H9 (cell line): ENCODE measurements at regions not wholly inside any gene's neighbourhood (a gene's known extent, or its start where the extent isn't known, plus 50 kb on each side); places are given as distances from the start of the nearest gene placed in this dataset.

Source experiments
- DNase-seq: peaks from one replicate; pipeline ENCODE4 v3.0.0-alpha.2; 2017
- H2AFZ ChIP-seq: one replicate; pipeline ENCODE4 v1.6.1; 2013; ENCODE audit warnings: mild to moderate bottlenecking, low read length, control low read depth, moderate library complexity
- H2AK5ac ChIP-seq: 2 replicates; pipeline ENCODE4 v1.6.1; 2013; ENCODE audit warnings: low read length, control low read depth, mixed read lengths; ENCODE audit not compliant: insufficient read length
- H2BK120ac ChIP-seq: one replicate; pipeline ENCODE4 v1.6.1; 2013; ENCODE audit warnings: low read depth, mild to moderate bottlenecking, low read length, control low read depth, inconsistent platforms; ENCODE audit not compliant: poor library complexity, severe bottlenecking
- H2BK12ac ChIP-seq: 2 replicates; pipeline ENCODE4 v1.6.1; 2013; ENCODE audit warnings: low read length, control low read depth, mixed read lengths, low read depth; ENCODE audit not compliant: insufficient read length
- H2BK15ac ChIP-seq: 2 replicates; pipeline ENCODE4 v1.6.1; 2013; ENCODE audit warnings: low read depth, low read length, control low read depth
- H2BK20ac ChIP-seq: one replicate; pipeline ENCODE4 v1.6.1; 2013; ENCODE audit warnings: low read depth, mild to moderate bottlenecking, low read length, control low read depth, inconsistent platforms; ENCODE audit not compliant: poor library complexity, severe bottlenecking
- H2BK5ac ChIP-seq: 2 replicates; pipeline ENCODE4 v1.6.1; 2013; ENCODE audit warnings: low read length, control low read depth, mixed read lengths; ENCODE audit not compliant: insufficient read length
- H3K14ac ChIP-seq: 2 replicates; pipeline ENCODE4 v1.6.1; 2013; ENCODE audit warnings: low read length, control low read depth; ENCODE audit not compliant: insufficient read depth
- H3K18ac ChIP-seq: 2 replicates; pipeline ENCODE4 v1.6.1; 2013; ENCODE audit warnings: low read depth, mild to moderate bottlenecking, mixed read lengths, low read length, control low read depth; ENCODE audit not compliant: insufficient read length
- H3K23ac ChIP-seq: 2 replicates; pipeline ENCODE4 v1.6.1; 2013; ENCODE audit warnings: low read length, control low read depth, mixed read lengths, low read depth; ENCODE audit not compliant: insufficient read length
- H3K23me2 ChIP-seq: 2 replicates; pipeline ENCODE4 v1.6.1; 2013; ENCODE audit warnings: low read depth, mild to moderate bottlenecking, mixed read lengths, low read length, control low read depth; ENCODE audit not compliant: insufficient read length, poor library complexity, severe bottlenecking
- H3K27ac ChIP-seq: 2 replicates; pipeline ENCODE4 v1.5.1; 2013; ENCODE audit warnings: low read length, control low read depth, mixed read lengths, low read depth; ENCODE audit not compliant: insufficient read length
- H3K27me3 ChIP-seq: 2 replicates; pipeline ENCODE4 v1.6.1; 2013; ENCODE audit warnings: low read length, control low read depth, inconsistent platforms; ENCODE audit not compliant: insufficient read depth
- H3K4ac ChIP-seq: 2 replicates; pipeline ENCODE4 v1.6.1; 2013; ENCODE audit warnings: low read depth, mild to moderate bottlenecking, control low read depth, inconsistent platforms, low read length, moderate library complexity
- H3K4me1 ChIP-seq: 2 replicates; pipeline ENCODE4 v1.6.1; 2013; ENCODE audit warnings: low read length, control low read depth, inconsistent platforms; ENCODE audit not compliant: insufficient read depth
- H3K4me2 ChIP-seq: 2 replicates; pipeline ENCODE4 v1.6.1; 2013; ENCODE audit warnings: low read length, control low read depth, mixed read lengths; ENCODE audit not compliant: insufficient read length, insufficient read depth
- H3K56ac ChIP-seq: 2 replicates; pipeline ENCODE4 v1.6.1; 2013; ENCODE audit warnings: low read depth, mild to moderate bottlenecking, mixed read lengths, low read length, control low read depth; ENCODE audit not compliant: insufficient read length
- H3K79me1 ChIP-seq: 2 replicates; pipeline ENCODE4 v1.6.1; 2013; ENCODE audit warnings: low read depth, mild to moderate bottlenecking, moderate library complexity, low read length, control low read depth, inconsistent platforms; ENCODE audit not compliant: insufficient read depth, poor library complexity, severe bottlenecking
- H3K79me2 ChIP-seq: 2 replicates; pipeline ENCODE4 v1.6.1; 2013; ENCODE audit warnings: low read length, control low read depth, inconsistent platforms; ENCODE audit not compliant: insufficient read depth
- H3K9ac ChIP-seq: 2 replicates; pipeline ENCODE4 v1.6.1; 2013; ENCODE audit warnings: low read length, control low read depth, mixed read lengths; ENCODE audit not compliant: insufficient read length; ENCODE audit errors: extremely low read depth
- H3K9me3 ChIP-seq: one replicate; pipeline ENCODE4 v1.6.1; 2013; ENCODE audit warnings: low read depth, low read length, inconsistent platforms; ENCODE audit not compliant: control insufficient read depth
- H3T11ph ChIP-seq: one replicate; pipeline ENCODE4 v1.6.1; 2013; ENCODE audit warnings: mild to moderate bottlenecking, low read length, control low read depth, inconsistent platforms
- H4K20me1 ChIP-seq: one replicate; pipeline ENCODE4 v1.6.1; 2013; ENCODE audit not compliant: control insufficient read depth, insufficient read length, insufficient read depth
- H4K5ac ChIP-seq: 2 replicates; pipeline ENCODE4 v1.6.1; 2013; ENCODE audit warnings: low read depth, mild to moderate bottlenecking, mixed read lengths, low read length, control low read depth; ENCODE audit not compliant: insufficient read length
- H4K8ac ChIP-seq: replicated peaks from 2 replicates; pipeline ENCODE4 v1.6.1; 2013; ENCODE audit warnings: low read length, control low read depth, mixed read lengths, low read depth; ENCODE audit not compliant: insufficient read length
- H4K91ac ChIP-seq: 2 replicates; pipeline ENCODE4 v1.6.1; 2013; ENCODE audit warnings: low read depth, mild to moderate bottlenecking, moderate library complexity, mixed read lengths, low read length, control low read depth; ENCODE audit not compliant: insufficient read length
- H3K27ac Mint-ChIP-seq, 3 experiments: 2 replicates in 2 of 3; 3 replicates in 1 of 3; pipeline ENCODE4 v1.8.0; 2020 to 2021; ENCODE audit warnings: mixed read lengths in 3 of 3, mild to moderate bottlenecking in 1 of 3, moderate library complexity in 1 of 3
- H3K27me3 Mint-ChIP-seq: 2 replicates; pipeline ENCODE4 v1.8.0; 2021; ENCODE audit warnings: low read depth, mild to moderate bottlenecking, moderate library complexity, mixed read lengths
- H3K36me3 Mint-ChIP-seq, 3 experiments: 2 replicates in 2 of 3; 3 replicates in 1 of 3; pipeline ENCODE4 v1.8.0; 2020 to 2021; ENCODE audit warnings: low read depth in 3 of 3, mixed read lengths in 3 of 3; ENCODE audit not compliant: insufficient read depth in 1 of 3
- H3K4me1 Mint-ChIP-seq, 2 experiments: 2 replicates each; pipeline ENCODE4 v1.8.0; 2020; ENCODE audit warnings: mixed read lengths in 2 of 2
- H3K4me3 Mint-ChIP-seq, 2 experiments: 2 replicates in 1 of 2; 3 replicates in 1 of 2; pipeline ENCODE4 v1.8.0; 2020 to 2021; ENCODE audit warnings: mild to moderate bottlenecking in 2 of 2, mixed read lengths in 2 of 2, moderate library complexity in 1 of 2
- H3K9me3 Mint-ChIP-seq, 2 experiments: 2 replicates in 1 of 2; 3 replicates in 1 of 2; pipeline ENCODE4 v1.8.0; 2020; ENCODE audit warnings: mild to moderate bottlenecking in 2 of 2, mixed read lengths in 2 of 2, moderate library complexity in 1 of 2
- CTCF ChIP-seq: fragments of 200-600 bp; sonication (generic); conservative IDR thresholded peaks from 3 replicates; pipeline ENCODE4 v1.8.0; 2021; ENCODE audit warnings: antibody characterized with exemption, mild to moderate bottlenecking
- WGBS: extraction: QIAGEN DNeasy Blood & Tissue Kit; methylation state at CpG from one replicate; pipeline ENCODE4 v1.1.7; 2013; ENCODE audit warnings: missing lambda C conversion rate, low lambda C conversion rate, mixed read lengths; ENCODE audit not compliant: insufficient read length; ENCODE audit errors: extremely low coverage; 5-methylcytosine and 5-hydroxymethylcytosine counted together

- H3K56ac ChIP-seq, result no peak overlapping the region
- Mint-ChIP-seq H3K4me1 (peaks cover 3 to 8% of the 10 kb centered on the region in 2 experiments), H3K27ac (no peak overlapping the region; a peak in 1 of 7 replicates), H3K27me3 (no peaks in the 10 kb centered on the region; the same call in 1 of the 2 replicates), H3K4me3 (no peak overlapping the region), H3K36me3 (no peaks in the 10 kb centered on the region), H3K9me3 (no peaks in the 10 kb centered on the region)
- no peaks in the 10 kb centered on the region for H4K20me1 ChIP-seq
- H3K14ac ChIP-seq, result no peak overlapping the region
- no peak overlapping the region for H3K23ac ChIP-seq
- H2BK20ac ChIP-seq, result no peak overlapping the region
- no peak overlapping the region for H2AFZ ChIP-seq
- H3K9ac ChIP-seq, result no peak overlapping the region
- no peak overlapping the region for H3T11ph ChIP-seq
- WGBS, result no CpG with 5 or more reads among the region's 1 CpG
- no peaks in the 10 kb centered on the region for H3K23me2 ChIP-seq
- TF ChIP-seq CTCF, result no peak
- H3K18ac ChIP-seq, result no peak overlapping the region
- no peak overlapping the region for H2BK120ac ChIP-seq
- H3K4me2 ChIP-seq, result no peak overlapping the region
- H3K4me1 ChIP-seq, result no peaks in the 10 kb centered on the region
- no peak overlapping the region for H4K91ac ChIP-seq
- no peaks in the 10 kb centered on the region for H3K79me1 ChIP-seq
- no peaks in the 10 kb centered on the region for H3K79me2 ChIP-seq
- no peak overlapping the region for H2BK15ac ChIP-seq
- H3K27ac ChIP-seq, result no peak overlapping the region
- H3K9me3 ChIP-seq, result no peaks in the 10 kb centered on the region
- H4K5ac ChIP-seq, result no peak overlapping the region
- DNase-seq, result no peak
- no peak overlapping the region for H2BK5ac ChIP-seq
- H2BK12ac ChIP-seq, result no peak overlapping the region
- H3K4ac ChIP-seq, result no peak overlapping the region
- H4K8ac ChIP-seq, result no peak overlapping the region
- no peak overlapping the region for H2AK5ac ChIP-seq
- H3K27me3 ChIP-seq, result no peaks in the 10 kb centered on the region
These were observed 257.1 kb upstream of the ROPN1 start for GRCh38 chr3:124249038-124249437.
